Central memory CD8-positive, alpha-beta T cell (primary cell): ENCODE measurements at regions not wholly inside any gene's neighbourhood (a gene's known extent, or its start where the extent isn't known, plus 50 kb on each side); places are given as distances from the start of the nearest gene placed in this dataset.
A peak's percentile ranks its signal among the peaks of the same experiment; 100 is the strongest.

Source experiments
- ATAC-seq: fragments of 150-1000 bp; cut with Tn5 transposase; replicated peaks from 2 replicates; pipeline ENCODE4 v1.10.0; 2022; ENCODE audit warnings: mild to moderate bottlenecking, moderate FRiP score, moderate number of reproducible peaks; ENCODE audit not compliant: poor library complexity, severe bottlenecking; ENCODE audit errors: extremely low read depth
- DNase-seq, 2 donors: peaks; one replicate each; pipeline ENCODE4 v3.0.0; 2021; ENCODE audit warnings: low spot score in 2 of 2
- H3K27ac Mint-ChIP-seq: one replicate; pipeline ENCODE4 v1.8.0; 2022; ENCODE audit warnings: low read depth, mild to moderate bottlenecking, moderate library complexity, mixed read lengths
- H3K27me3 Mint-ChIP-seq: one replicate; pipeline ENCODE4 v1.8.0; 2022; ENCODE audit warnings: mixed read lengths
- H3K36me3 Mint-ChIP-seq: one replicate; pipeline ENCODE4 v1.8.0; 2022; ENCODE audit warnings: mild to moderate bottlenecking, moderate library complexity, mixed read lengths; ENCODE audit not compliant: insufficient read depth
- H3K4me1 Mint-ChIP-seq: one replicate; pipeline ENCODE4 v1.8.0; 2022; ENCODE audit warnings: mixed read lengths
- H3K4me3 Mint-ChIP-seq: one replicate; pipeline ENCODE4 v1.8.0; 2022; ENCODE audit warnings: mild to moderate bottlenecking, moderate library complexity, mixed read lengths
- H3K9me3 Mint-ChIP-seq: one replicate; pipeline ENCODE4 v1.8.0; 2022; ENCODE audit warnings: mixed read lengths

- ATAC-seq, result no peak
Measured at GRCh38 chr14:96630281-96630680, 128.1 kb downstream of the PAPOLA start.

DNA sequence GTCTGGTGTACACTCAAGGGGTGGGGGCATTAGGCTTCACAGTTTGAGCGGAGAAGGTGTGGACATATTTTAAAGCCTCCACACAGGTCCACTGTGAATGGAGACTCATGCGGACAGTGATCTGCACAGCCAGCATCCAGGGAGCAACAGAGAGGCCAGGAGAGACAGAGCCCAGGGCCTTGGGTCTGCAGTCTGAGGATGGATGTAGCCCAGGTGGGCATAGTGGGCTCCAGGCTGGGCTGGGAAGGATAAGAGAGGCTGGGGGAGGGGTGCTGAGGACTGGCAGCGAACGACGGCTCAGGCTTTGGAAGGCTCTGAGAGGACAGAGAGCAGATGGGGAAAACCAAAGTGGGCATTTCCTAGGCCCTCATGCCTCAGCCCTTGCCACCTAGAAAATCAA, 128.8 kb downstream of the PAPOLA start:
- H3K36me3 Mint-ChIP-seq, result no peaks in the 10 kb centered on the region
- H3K4me1 Mint-ChIP-seq, result no peaks in the 10 kb centered on the region
- H3K9me3 Mint-ChIP-seq, result no peaks in the 10 kb centered on the region
- no peaks in the 10 kb centered on the region for H3K27me3 Mint-ChIP-seq
- peak in 1 of 2 donors; percentile 6 for DNase-seq
- ATAC-seq, result no peak
- H3K4me3 Mint-ChIP-seq, result no peak overlapping the region
- H3K27ac Mint-ChIP-seq, result no peak overlapping the region

More at GRCh38 chr14:96630281-96630680, 128.1 kb downstream of the PAPOLA start:
- Mint-ChIP-seq H3K36me3 (no peaks in the 10 kb centered on the region), H3K4me1 (no peaks in the 10 kb centered on the region), H3K27me3 (no peaks in the 10 kb centered on the region), H3K9me3 (no peaks in the 10 kb centered on the region), H3K4me3 (no peak overlapping the region), H3K27ac (no peak overlapping the region)
- DNase-seq, result no peak

- no peak overlapping the region for H3K4me3 Mint-ChIP-seq
- DNase-seq, result peak in 1 of 2 donors; percentile 7
Measured at GRCh38 chr14:96631621-96632362, 129.6 kb downstream of the PAPOLA start.

GRCh38 chr14:96632363-96632758, 130.2 kb downstream of the PAPOLA start:
- ATAC-seq (no peak), DNase-seq (no peak)
- Mint-ChIP-seq H3K27ac (no peak overlapping the region), H3K4me1 (no peaks in the 10 kb centered on the region), H3K9me3 (no peaks in the 10 kb centered on the region), H3K36me3 (no peaks in the 10 kb centered on the region), H3K4me3 (no peak overlapping the region), H3K27me3 (no peaks in the 10 kb centered on the region)

More at GRCh38 chr14:96631621-96632362, 129.6 kb downstream of the PAPOLA start:
- Mint-ChIP-seq H3K4me1 (no peaks in the 10 kb centered on the region), H3K9me3 (no peaks in the 10 kb centered on the region), H3K27ac (no peak overlapping the region), H3K36me3 (no peaks in the 10 kb centered on the region), H3K27me3 (no peaks in the 10 kb centered on the region)
- no peak for ATAC-seq

DNA sequence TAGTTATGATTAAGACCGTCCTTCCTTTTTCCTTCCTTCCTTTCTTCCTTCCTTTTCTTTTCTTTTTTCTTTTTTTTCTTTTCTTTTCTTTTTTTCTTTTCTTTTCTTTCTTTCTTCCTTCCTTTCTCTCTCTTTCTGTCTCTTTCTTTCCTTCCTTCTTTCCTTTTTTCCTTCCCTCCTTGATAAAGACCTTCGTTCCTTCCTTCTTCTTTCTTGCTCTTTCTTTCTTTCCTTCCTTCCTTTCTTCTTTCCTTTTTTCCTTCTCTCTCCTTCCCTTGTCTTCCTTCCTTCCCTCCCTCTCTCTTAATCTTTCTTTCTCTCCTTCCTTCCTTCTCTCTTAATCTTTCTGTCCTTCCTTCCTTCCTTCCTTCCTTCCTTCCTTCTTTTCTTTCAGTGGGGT, 130.9 kb downstream of the PAPOLA start:
- no peaks in the 10 kb centered on the region for H3K36me3 Mint-ChIP-seq
- no peaks in the 10 kb centered on the region for H3K27me3 Mint-ChIP-seq
- H3K4me1 Mint-ChIP-seq, result no peaks in the 10 kb centered on the region
- H3K9me3 Mint-ChIP-seq, result no peaks in the 10 kb centered on the region
- H3K27ac Mint-ChIP-seq, result no peak overlapping the region
- DNase-seq (no peak), ATAC-seq (no peak)
- no peak overlapping the region for H3K4me3 Mint-ChIP-seq

DNA sequence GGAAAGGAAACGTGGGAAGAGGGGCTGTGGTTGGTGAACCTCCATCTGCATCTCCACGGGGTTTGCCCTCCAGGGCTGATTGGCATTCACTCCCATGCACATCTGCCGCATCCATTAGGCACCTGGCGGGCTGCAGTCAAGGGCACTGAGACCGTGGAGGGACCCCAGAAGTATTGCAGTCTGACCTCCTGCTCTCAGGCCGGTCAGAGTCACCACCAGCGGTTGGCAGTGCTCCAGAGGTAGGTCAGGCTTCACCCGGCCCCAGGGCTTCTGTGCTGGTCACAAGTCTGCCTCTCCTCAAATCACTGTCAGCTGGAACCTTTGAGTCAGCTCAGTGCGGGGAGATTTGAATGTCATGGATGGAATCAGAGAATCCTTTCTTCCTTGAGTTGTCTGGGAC, 132.3 kb downstream of the PAPOLA start:
- Mint-ChIP-seq H3K9me3 (no peaks in the 10 kb centered on the region), H3K4me1 (no peaks in the 10 kb centered on the region), H3K36me3 (no peaks in the 10 kb centered on the region), H3K27ac (no peak overlapping the region), H3K27me3 (no peaks in the 10 kb centered on the region), H3K4me3 (no peak overlapping the region)
- no peak for ATAC-seq
- DNase-seq, result peak in 1 of 2 donors; percentile 6

GRCh38 chr14:96634896-96635295, 132.7 kb downstream of the PAPOLA start:
- DNase-seq (no peak), ATAC-seq (no peak)
- no peaks in the 10 kb centered on the region for H3K36me3 Mint-ChIP-seq
- no peaks in the 10 kb centered on the region for H3K4me1 Mint-ChIP-seq
- no peak overlapping the region for H3K4me3 Mint-ChIP-seq
- H3K27me3 Mint-ChIP-seq, result no peaks in the 10 kb centered on the region
- no peak overlapping the region for H3K27ac Mint-ChIP-seq
- no peaks in the 10 kb centered on the region for H3K9me3 Mint-ChIP-seq

DNA sequence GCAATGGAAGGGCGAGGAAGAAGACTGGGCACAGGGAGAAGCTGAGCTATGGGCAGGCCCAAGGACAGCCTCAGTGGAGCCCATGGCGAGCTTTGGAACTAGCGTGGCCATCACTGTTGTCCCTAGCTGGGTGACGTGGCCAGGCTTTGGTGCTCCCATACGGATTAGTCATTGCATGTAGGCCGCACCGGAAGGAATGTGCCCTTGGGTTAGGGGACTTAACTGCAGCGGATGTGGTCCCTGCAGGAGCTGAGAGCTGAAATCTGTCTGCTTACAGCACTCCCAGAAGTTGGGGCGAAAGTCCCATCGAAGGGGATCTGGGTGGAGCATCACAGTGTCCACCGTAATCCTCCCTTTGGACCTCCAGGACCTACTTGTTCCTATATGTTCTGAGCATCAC, 133.7 kb downstream of the PAPOLA start:
- Mint-ChIP-seq H3K27ac (no peak overlapping the region), H3K36me3 (no peaks in the 10 kb centered on the region), H3K9me3 (no peaks in the 10 kb centered on the region), H3K27me3 (no peaks in the 10 kb centered on the region), H3K4me1 (no peaks in the 10 kb centered on the region), H3K4me3 (no peak overlapping the region)
- ATAC-seq (no peak), DNase-seq (no peak)

- Mint-ChIP-seq H3K27me3 (no peaks in the 10 kb centered on the region), H3K36me3 (no peaks in the 10 kb centered on the region), H3K27ac (no peak overlapping the region), H3K4me1 (no peaks in the 10 kb centered on the region), H3K9me3 (no peaks in the 10 kb centered on the region), H3K4me3 (no peak overlapping the region)
- ATAC-seq (no peak), DNase-seq (peak in 1 of 2 donors; percentile 4)
Measured at GRCh38 chr14:96637521-96637920, 135.3 kb downstream of the PAPOLA start.

DNA sequence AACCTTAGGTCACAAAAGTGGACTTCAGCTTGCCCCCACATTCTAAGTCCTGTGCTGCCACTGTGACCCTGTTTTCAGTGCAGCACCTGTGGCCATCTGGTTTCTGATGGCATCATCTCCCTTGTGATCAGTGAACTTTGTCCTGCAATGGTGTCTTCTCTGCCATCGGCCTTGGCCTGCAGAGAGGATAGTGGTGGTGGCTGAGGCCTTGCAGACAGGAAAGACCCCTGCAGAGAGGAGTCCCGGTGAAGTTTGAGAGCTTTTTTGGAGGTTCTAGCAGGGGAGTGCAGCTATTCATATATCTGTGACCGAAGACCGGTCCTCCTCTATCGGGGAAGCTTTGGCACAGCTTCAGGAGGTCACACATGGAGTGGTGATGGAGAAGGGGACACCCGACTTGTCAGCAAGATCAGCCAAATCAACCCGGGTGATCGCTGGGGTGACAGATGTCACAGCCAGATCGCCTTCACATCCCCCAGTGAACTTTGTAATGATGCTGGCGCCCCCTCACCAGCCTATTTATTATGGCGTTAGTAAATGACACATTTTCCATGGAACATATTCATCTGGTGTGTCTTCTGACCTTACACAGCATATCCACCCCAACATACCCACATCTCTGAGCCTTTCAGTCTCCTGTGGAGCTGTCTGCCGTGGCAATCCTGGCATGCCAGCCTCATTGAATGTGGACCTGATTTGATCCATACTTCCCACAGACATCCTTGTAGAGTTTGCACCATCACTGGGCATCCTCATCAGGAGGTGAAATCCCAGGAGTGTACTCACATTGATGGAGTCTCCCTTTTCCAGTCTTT, 136.1 kb downstream of the PAPOLA start:
- Mint-ChIP-seq H3K27ac (no peak overlapping the region), H3K4me3 (no peak overlapping the region), H3K4me1 (no peaks in the 10 kb centered on the region), H3K27me3 (no peaks in the 10 kb centered on the region), H3K36me3 (no peaks in the 10 kb centered on the region), H3K9me3 (no peaks in the 10 kb centered on the region)
- DNase-seq, result peak in 1 of 2 donors; percentile 3
- no peak for ATAC-seq

GRCh38 chr14:96639550-96639949, 137.4 kb downstream of the PAPOLA start:
- H3K9me3 Mint-ChIP-seq, result no peaks in the 10 kb centered on the region
- H3K4me1 Mint-ChIP-seq, result no peaks in the 10 kb centered on the region
- DNase-seq (peak in 1 of 2 donors; percentile 4), ATAC-seq (no peak)
- no peak overlapping the region for H3K27ac Mint-ChIP-seq
- no peaks in the 10 kb centered on the region for H3K36me3 Mint-ChIP-seq
- H3K4me3 Mint-ChIP-seq, result no peak overlapping the region
- H3K27me3 Mint-ChIP-seq, result no peaks in the 10 kb centered on the region

GRCh38 chr14:96648506-96649326, 146.5 kb downstream of the PAPOLA start:
- peaks cover 64% of the 10 kb centered on the region for H3K27me3 Mint-ChIP-seq
- no peak for ATAC-seq
- H3K4me3 Mint-ChIP-seq, result no peak overlapping the region
- H3K9me3 Mint-ChIP-seq, result peaks cover 15% of the 10 kb centered on the region
- H3K4me1 Mint-ChIP-seq, result no peaks in the 10 kb centered on the region
- no peak for DNase-seq
- H3K36me3 Mint-ChIP-seq, result no peaks in the 10 kb centered on the region
- no peak overlapping the region for H3K27ac Mint-ChIP-seq
